ENCODE measurements at regions not wholly inside any gene's neighbourhood (a gene's known extent, or its start where the extent isn't known, plus 50 kb on each side); places are given as distances from the start of the nearest gene placed in this dataset.

GRCh38 chr2:122750808-122751207 lies 995.4 kb downstream of the TSN start:
- Histone ChIP-seq H3K4me3 (no peak overlapping the region), H3K27me3 (no peaks in the 10 kb centered on the region), H3K9me3 (no peaks in the 10 kb centered on the region), H3K4me1 (no peaks in the 10 kb centered on the region), H3K27ac (no peak overlapping the region), H3K36me3 (no peaks in the 10 kb centered on the region)
- ATAC-seq (ENCODE audit: low FRiP score in 2 of 2) (no peak), DNase-seq (no peak)
- no peak for TF ChIP-seq POLR2AphosphoS5 (IDR thresholded peaks at IDR 0.05)

GRCh38 chr2:122753336-122753735 lies 997.9 kb downstream of the TSN start:
- H3K4me3 ChIP-seq, result no peak overlapping the region
- 68 to 78% methylated on average over 2 of the region's 2 CpGs for WGBS, 2 donors
- ATAC-seq (ENCODE audit: low FRiP score in 2 of 2), result no peak
- H3K4me1 ChIP-seq, result no peaks in the 10 kb centered on the region
- no peak overlapping the region for H3K27ac ChIP-seq
- no peaks in the 10 kb centered on the region for H3K27me3 ChIP-seq
- no peaks in the 10 kb centered on the region for H3K36me3 ChIP-seq
- DNase-seq, result no peak
- TF ChIP-seq EP300 (IDR thresholded peaks at IDR 0.05) (no peak), CTCF (IDR thresholded peaks at IDR 0.05) (no peak), POLR2A (IDR thresholded peaks at IDR 0.05) (no peak), POLR2AphosphoS5 (IDR thresholded peaks at IDR 0.05) (no peak)
- H3K9me3 ChIP-seq, result no peaks in the 10 kb centered on the region

DNA sequence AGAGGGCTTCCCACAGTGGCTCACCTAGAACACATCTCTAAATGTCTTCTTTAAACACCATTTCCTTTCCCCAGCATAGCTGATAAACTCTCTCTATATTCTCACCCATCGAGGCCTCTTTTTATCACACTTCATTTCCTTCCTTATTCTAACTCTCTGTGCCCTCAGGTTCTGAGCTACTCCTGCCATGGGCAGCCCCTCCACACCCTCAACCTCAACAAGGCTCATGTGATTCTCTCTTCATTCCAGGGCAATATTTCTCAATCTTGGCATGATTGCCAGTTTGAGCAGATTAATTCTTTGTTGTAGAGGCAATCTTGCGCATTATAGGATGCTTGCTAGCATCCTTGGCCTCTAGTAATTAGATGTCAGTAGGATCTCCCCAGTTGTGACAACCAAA lies 999.1 kb downstream of the TSN start:
- ATAC-seq (ENCODE audit: low FRiP score in 2 of 2) (no peak), DNase-seq (no peak)
- TF ChIP-seq CTCF (IDR thresholded peaks at IDR 0.05), result no peak
- TF ChIP-seq POLR2A (IDR thresholded peaks at IDR 0.05), result no peak
- no peak for TF ChIP-seq POLR2AphosphoS5 (IDR thresholded peaks at IDR 0.05)
- no peak for TF ChIP-seq EP300 (IDR thresholded peaks at IDR 0.05)
- no peak overlapping the region for H3K27ac ChIP-seq
- H3K36me3 ChIP-seq, result no peaks in the 10 kb centered on the region
- no peaks in the 10 kb centered on the region for H3K9me3 ChIP-seq
- H3K4me1 ChIP-seq, result no peaks in the 10 kb centered on the region
- 59% methylated on average over 2 of the region's 2 CpGs for WGBS, 2 donors
- no peak overlapping the region for H3K4me3 ChIP-seq
- H3K27me3 ChIP-seq, result no peaks in the 10 kb centered on the region

DNA sequence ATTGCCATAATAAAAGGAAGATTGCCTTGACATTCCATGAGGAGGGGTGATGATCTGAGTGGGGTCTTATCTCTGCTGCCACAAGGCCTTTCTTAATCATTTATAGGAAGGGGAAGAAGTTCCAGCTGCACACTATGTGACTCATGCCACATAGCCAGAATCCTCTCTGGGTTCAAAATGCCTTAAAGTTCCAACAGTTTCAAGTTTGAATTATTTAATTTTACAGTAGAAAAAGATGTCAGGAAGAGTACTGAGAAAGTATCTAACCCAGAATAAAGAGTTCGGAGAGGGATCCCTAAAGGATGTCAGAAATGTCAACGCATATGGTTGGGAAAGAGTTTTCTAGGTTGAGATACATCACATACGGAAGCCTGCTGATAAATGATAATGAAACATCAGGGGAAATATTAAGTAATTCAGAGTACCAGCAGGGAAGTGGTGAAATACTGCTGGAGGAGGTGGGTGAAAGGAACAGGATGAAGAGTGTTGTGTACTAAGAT lies 999.9 kb downstream of the TSN start:
- DNase-seq (no peak), ATAC-seq (ENCODE audit: low FRiP score in 2 of 2) (no peak)
- Histone ChIP-seq H3K4me3 (no peak overlapping the region), H3K27ac (no peak overlapping the region), H3K9me3 (no peaks in the 10 kb centered on the region), H3K36me3 (no peaks in the 10 kb centered on the region), H3K4me1 (no peaks in the 10 kb centered on the region), H3K27me3 (no peaks in the 10 kb centered on the region)
- WGBS, 2 donors, result 70 to 79% methylated on average over 3 of the region's 3 CpGs
- TF ChIP-seq CTCF (IDR thresholded peaks at IDR 0.05) (no peak), EP300 (IDR thresholded peaks at IDR 0.05) (no peak), POLR2A (IDR thresholded peaks at IDR 0.05) (no peak), POLR2AphosphoS5 (IDR thresholded peaks at IDR 0.05) (no peak)

GRCh38 chr2:122758967-122759366 lies 1003.5 kb downstream of the TSN start:
- WGBS, 2 donors, result 78 to 85% methylated on average over 2 of the region's 2 CpGs
- Histone ChIP-seq H3K4me1 (no peaks in the 10 kb centered on the region), H3K27me3 (no peaks in the 10 kb centered on the region), H3K36me3 (no peaks in the 10 kb centered on the region), H3K27ac (no peak overlapping the region), H3K9me3 (no peaks in the 10 kb centered on the region), H3K4me3 (no peak overlapping the region)
- ATAC-seq (ENCODE audit: low FRiP score in 2 of 2) (no peak), DNase-seq (no peak)
- no peak for TF ChIP-seq POLR2A (IDR thresholded peaks at IDR 0.05)
- no peak for TF ChIP-seq POLR2AphosphoS5 (IDR thresholded peaks at IDR 0.05)
- no peak for TF ChIP-seq CTCF (IDR thresholded peaks at IDR 0.05)
- TF ChIP-seq EP300 (IDR thresholded peaks at IDR 0.05), result no peak
